Astrocyte (in vitro differentiated cells and primary cell): ENCODE measurements at regions not wholly inside any gene's neighbourhood (a gene's known extent, or its start where the extent isn't known, plus 50 kb on each side); places are given as distances from the start of the nearest gene placed in this dataset.

Experiments
- CTCF ChIP-seq: IDR thresholded peaks from 2 replicates; pipeline ENCODE4 v1.5.1; 2011; ENCODE audit warnings: low read depth, mild to moderate bottlenecking, inconsistent platforms, low read length, moderate library complexity; ENCODE audit not compliant: insufficient read depth
- EZH2 ChIP-seq: IDR thresholded peaks from 2 replicates; pipeline ENCODE4 v1.6.1; 2012; ENCODE audit warnings: mild to moderate bottlenecking, low read length, inconsistent platforms; ENCODE audit not compliant: insufficient read depth

GRCh38 chr20:59458645-59459044 is 145.7 kb upstream of the PHACTR3 start:
- TF ChIP-seq CTCF (no peak), EZH2 (no peak)
